ENCODE measurements at regions not wholly inside any gene's neighbourhood (a gene's known extent, or its start where the extent isn't known, plus 50 kb on each side); places are given as distances from the start of the nearest gene placed in this dataset.

GRCh38 chr20:39876976-39877635, 811.9 kb downstream of the MAFB start:
- no peak overlapping the region for H3K4me3 ChIP-seq (ENCODE audit: low read depth in 1 of 5, low read length in 5 of 5)
- no peaks in the 10 kb centered on the region for H3K36me3 ChIP-seq (ENCODE audit: control insufficient read depth in 5 of 5, insufficient read depth in 5 of 5, low read length in 5 of 5)
- H3K9me3 ChIP-seq (ENCODE audit: control insufficient read depth in 5 of 5, low read length in 5 of 5), result peaks cover 0 to 3% (median 2%) of the 10 kb centered on the region in 5 donors
- no peak overlapping the region for H3K9ac ChIP-seq (ENCODE audit: low read length in 5 of 5)
- no peak overlapping the region for H3K27ac ChIP-seq (ENCODE audit: low read depth, low read length)
- peaks cover 2 to 12% (median 8%) of the 10 kb centered on the region in 5 donors for H3K4me1 ChIP-seq (ENCODE audit: control insufficient read depth in 5 of 5, insufficient read depth in 5 of 5, low read length in 5 of 5)
- H3K27me3 ChIP-seq (ENCODE audit: control insufficient read depth in 5 of 5, insufficient read depth in 4 of 5, low read length in 5 of 5), result no peaks in the 10 kb centered on the region

GRCh38 chr20:39875492-39876110, 813.4 kb downstream of the MAFB start:
- H3K4me3 ChIP-seq (ENCODE audit: low read depth in 1 of 5, low read length in 5 of 5), result no peak overlapping the region
- H3K9ac ChIP-seq (ENCODE audit: low read length in 5 of 5), result no peak overlapping the region
- H3K4me1 ChIP-seq (ENCODE audit: control insufficient read depth in 5 of 5, insufficient read depth in 5 of 5, low read length in 5 of 5), result peaks cover 2 to 12% (median 8%) of the 10 kb centered on the region in 5 donors
- no peaks in the 10 kb centered on the region for H3K9me3 ChIP-seq (ENCODE audit: control insufficient read depth in 5 of 5, low read length in 5 of 5)
- no peaks in the 10 kb centered on the region for H3K27me3 ChIP-seq (ENCODE audit: control insufficient read depth in 5 of 5, insufficient read depth in 4 of 5, low read length in 5 of 5)
- H3K36me3 ChIP-seq (ENCODE audit: control insufficient read depth in 5 of 5, insufficient read depth in 5 of 5, low read length in 5 of 5), result no peaks in the 10 kb centered on the region
- H3K27ac ChIP-seq (ENCODE audit: low read depth, low read length), result no peak overlapping the region

GRCh38 chr20:39874049-39874893, 814.8 kb downstream of the MAFB start:
- Histone ChIP-seq H3K9me3 (ENCODE audit: control insufficient read depth in 5 of 5, low read length in 5 of 5) (no peaks in the 10 kb centered on the region), H3K9ac (ENCODE audit: low read length in 5 of 5) (no peak overlapping the region), H3K4me3 (ENCODE audit: low read depth in 1 of 5, low read length in 5 of 5) (peak overlapping the region in 4 of 5 donors; percentile 15 to 47 (median 29)), H3K27me3 (ENCODE audit: control insufficient read depth in 5 of 5, insufficient read depth in 4 of 5, low read length in 5 of 5) (no peaks in the 10 kb centered on the region), H3K4me1 (ENCODE audit: control insufficient read depth in 5 of 5, insufficient read depth in 5 of 5, low read length in 5 of 5) (peaks cover 2 to 12% (median 8%) of the 10 kb centered on the region in 5 donors), H3K36me3 (ENCODE audit: control insufficient read depth in 5 of 5, insufficient read depth in 5 of 5, low read length in 5 of 5) (no peaks in the 10 kb centered on the region), H3K27ac (ENCODE audit: low read depth, low read length) (no peak overlapping the region)

- Histone ChIP-seq H3K27me3 (ENCODE audit: control insufficient read depth in 5 of 5, insufficient read depth in 4 of 5, low read length in 5 of 5) (no peaks in the 10 kb centered on the region), H3K27ac (ENCODE audit: low read depth, low read length) (no peak overlapping the region), H3K9me3 (ENCODE audit: control insufficient read depth in 5 of 5, low read length in 5 of 5) (peaks cover 0 to 4% (median 0%) of the 10 kb centered on the region in 5 donors), H3K36me3 (ENCODE audit: control insufficient read depth in 5 of 5, insufficient read depth in 5 of 5, low read length in 5 of 5) (no peaks in the 10 kb centered on the region), H3K4me1 (ENCODE audit: control insufficient read depth in 5 of 5, insufficient read depth in 5 of 5, low read length in 5 of 5) (peaks cover 2 to 11% (median 8%) of the 10 kb centered on the region in 5 donors), H3K9ac (ENCODE audit: low read length in 5 of 5) (no peak overlapping the region), H3K4me3 (ENCODE audit: low read depth in 1 of 5, low read length in 5 of 5) (no peak overlapping the region)
These were observed 815.8 kb downstream of the MAFB start for GRCh38 chr20:39873286-39873685.

- no peaks in the 10 kb centered on the region for H3K36me3 ChIP-seq (ENCODE audit: control insufficient read depth in 5 of 5, insufficient read depth in 5 of 5, low read length in 5 of 5)
- H3K27me3 ChIP-seq (ENCODE audit: control insufficient read depth in 5 of 5, insufficient read depth in 4 of 5, low read length in 5 of 5), result no peaks in the 10 kb centered on the region
- no peak overlapping the region for H3K9ac ChIP-seq (ENCODE audit: low read length in 5 of 5)
- H3K27ac ChIP-seq (ENCODE audit: low read depth, low read length), result no peak overlapping the region
- H3K4me3 ChIP-seq (ENCODE audit: low read depth in 1 of 5, low read length in 5 of 5), result no peak overlapping the region
- peaks cover 0 to 4% (median 0%) of the 10 kb centered on the region in 5 donors for H3K9me3 ChIP-seq (ENCODE audit: control insufficient read depth in 5 of 5, low read length in 5 of 5)
- H3K4me1 ChIP-seq (ENCODE audit: control insufficient read depth in 5 of 5, insufficient read depth in 5 of 5, low read length in 5 of 5), result peaks cover 0 to 5% (median 3%) of the 10 kb centered on the region in 5 donors
These were observed 818.0 kb downstream of the MAFB start for GRCh38 chr20:39871013-39871412.

GRCh38 chr20:39865446-39865845, 823.6 kb downstream of the MAFB start:
- H3K27ac ChIP-seq (ENCODE audit: low read depth, low read length), result no peak overlapping the region
- H3K36me3 ChIP-seq (ENCODE audit: control insufficient read depth in 5 of 5, insufficient read depth in 5 of 5, low read length in 5 of 5), result no peaks in the 10 kb centered on the region
- no peaks in the 10 kb centered on the region for H3K27me3 ChIP-seq (ENCODE audit: control insufficient read depth in 5 of 5, insufficient read depth in 4 of 5, low read length in 5 of 5)
- peaks cover 0 to 4% (median 0%) of the 10 kb centered on the region in 5 donors for H3K9me3 ChIP-seq (ENCODE audit: control insufficient read depth in 5 of 5, low read length in 5 of 5)
- H3K4me3 ChIP-seq (ENCODE audit: low read depth in 1 of 5, low read length in 5 of 5), result no peak overlapping the region
- no peaks in the 10 kb centered on the region for H3K4me1 ChIP-seq (ENCODE audit: control insufficient read depth in 5 of 5, insufficient read depth in 5 of 5, low read length in 5 of 5)
- H3K9ac ChIP-seq (ENCODE audit: low read length in 5 of 5), result no peak overlapping the region

GRCh38 chr20:39862470-39862891, 826.6 kb downstream of the MAFB start:
- no peak overlapping the region for H3K4me3 ChIP-seq (ENCODE audit: low read depth in 1 of 5, low read length in 5 of 5)
- no peaks in the 10 kb centered on the region for H3K4me1 ChIP-seq (ENCODE audit: control insufficient read depth in 5 of 5, insufficient read depth in 5 of 5, low read length in 5 of 5)
- H3K27me3 ChIP-seq (ENCODE audit: control insufficient read depth in 5 of 5, insufficient read depth in 4 of 5, low read length in 5 of 5), result no peaks in the 10 kb centered on the region
- H3K27ac ChIP-seq (ENCODE audit: low read depth, low read length), result no peak overlapping the region
- H3K36me3 ChIP-seq (ENCODE audit: control insufficient read depth in 5 of 5, insufficient read depth in 5 of 5, low read length in 5 of 5), result no peaks in the 10 kb centered on the region
- H3K9ac ChIP-seq (ENCODE audit: low read length in 5 of 5), result no peak overlapping the region
- H3K9me3 ChIP-seq (ENCODE audit: control insufficient read depth in 5 of 5, low read length in 5 of 5), result no peaks in the 10 kb centered on the region

GRCh38 chr20:39861381-39861780, 827.7 kb downstream of the MAFB start:
- Histone ChIP-seq H3K4me3 (ENCODE audit: low read depth in 1 of 5, low read length in 5 of 5) (no peak overlapping the region), H3K27me3 (ENCODE audit: control insufficient read depth in 5 of 5, insufficient read depth in 4 of 5, low read length in 5 of 5) (no peaks in the 10 kb centered on the region), H3K4me1 (ENCODE audit: control insufficient read depth in 5 of 5, insufficient read depth in 5 of 5, low read length in 5 of 5) (no peaks in the 10 kb centered on the region), H3K9me3 (ENCODE audit: control insufficient read depth in 5 of 5, low read length in 5 of 5) (no peaks in the 10 kb centered on the region), H3K9ac (ENCODE audit: low read length in 5 of 5) (no peak overlapping the region), H3K36me3 (ENCODE audit: control insufficient read depth in 5 of 5, insufficient read depth in 5 of 5, low read length in 5 of 5) (no peaks in the 10 kb centered on the region), H3K27ac (ENCODE audit: low read depth, low read length) (no peak overlapping the region)

- Histone ChIP-seq H3K4me1 (ENCODE audit: control insufficient read depth in 5 of 5, insufficient read depth in 5 of 5, low read length in 5 of 5) (no peaks in the 10 kb centered on the region), H3K9ac (ENCODE audit: low read length in 5 of 5) (no peak overlapping the region), H3K36me3 (ENCODE audit: control insufficient read depth in 5 of 5, insufficient read depth in 5 of 5, low read length in 5 of 5) (no peaks in the 10 kb centered on the region), H3K27me3 (ENCODE audit: control insufficient read depth in 5 of 5, insufficient read depth in 4 of 5, low read length in 5 of 5) (no peaks in the 10 kb centered on the region), H3K9me3 (ENCODE audit: control insufficient read depth in 5 of 5, low read length in 5 of 5) (no peaks in the 10 kb centered on the region), H3K4me3 (ENCODE audit: low read depth in 1 of 5, low read length in 5 of 5) (no peak overlapping the region), H3K27ac (ENCODE audit: low read depth, low read length) (no peak overlapping the region)
These were observed 831.2 kb downstream of the MAFB start for GRCh38 chr20:39857835-39858234.

GRCh38 chr20:39857187-39857586, 831.8 kb downstream of the MAFB start:
- Histone ChIP-seq H3K36me3 (ENCODE audit: control insufficient read depth in 5 of 5, insufficient read depth in 5 of 5, low read length in 5 of 5) (no peaks in the 10 kb centered on the region), H3K4me1 (ENCODE audit: control insufficient read depth in 5 of 5, insufficient read depth in 5 of 5, low read length in 5 of 5) (no peaks in the 10 kb centered on the region), H3K27ac (ENCODE audit: low read depth, low read length) (no peak overlapping the region), H3K4me3 (ENCODE audit: low read depth in 1 of 5, low read length in 5 of 5) (no peak overlapping the region), H3K9ac (ENCODE audit: low read length in 5 of 5) (no peak overlapping the region), H3K9me3 (ENCODE audit: control insufficient read depth in 5 of 5, low read length in 5 of 5) (no peaks in the 10 kb centered on the region), H3K27me3 (ENCODE audit: control insufficient read depth in 5 of 5, insufficient read depth in 4 of 5, low read length in 5 of 5) (no peaks in the 10 kb centered on the region)

Data from subcutaneous abdominal adipose tissue (tissue), 5 donors.